GM10248 (cell line): ENCODE measurements at regions not wholly inside any gene's neighbourhood (a gene's known extent, or its start where the extent isn't known, plus 50 kb on each side); places are given as distances from the start of the nearest gene placed in this dataset.
"Not testable (repeated sequence)": the region's sequence is repeated elsewhere in the genome, so short reads cannot be mapped to it uniquely, and the experiment has no call there.

ENCODE experiments used
- CTCF ChIA-PET: fragments of 300-600 bp; sonication (Branson Sonifier 250); formaldehyde crosslinking; extraction: SDS; loops from one replicate; lab custom pipeline; 2021; ENCODE audit warnings: antibody characterized with exemption; lab: Yijun Ruan, JAX
- POLR2A ChIA-PET: fragments of 350-650 bp; sonication (Branson Sonifier 250); formaldehyde crosslinking; extraction: SDS; loops from one replicate; lab custom pipeline; 2020; ENCODE audit warnings: antibody characterized with exemption; lab: Yijun Ruan, JAX
- DNase-seq: peaks from one replicate; pipeline ENCODE4 v3.0.0; 2012; ENCODE audit errors: extremely low spot score
- TF ChIP-seq, protein P1 (sequence below): IDR thresholded peaks from 2 replicates; pipeline ENCODE4 v1.5.1; 2012; ENCODE audit warnings: mild to moderate bottlenecking, low read depth; ENCODE audit errors: extremely low read depth, missing control alignments, control extremely low read depth

DNA sequence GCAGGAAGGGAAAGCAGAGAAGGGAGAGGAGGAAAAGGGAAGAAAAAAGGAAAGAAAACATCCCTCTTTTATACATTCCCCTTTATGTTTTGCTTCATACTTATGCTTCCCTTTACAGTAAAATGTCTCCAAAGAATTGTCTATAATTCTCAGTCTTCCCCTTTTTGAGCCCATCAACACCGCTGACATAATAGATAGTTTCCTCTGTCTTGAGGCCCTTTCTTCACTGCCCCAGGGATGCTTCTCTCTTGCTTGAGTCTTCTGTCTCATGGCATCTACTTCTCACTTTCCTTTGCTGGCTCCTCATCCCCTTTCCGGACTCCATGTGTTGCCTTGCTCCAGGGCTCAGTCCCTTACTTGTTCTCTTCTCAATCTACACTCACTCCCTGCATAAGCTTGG, 99.7 kb upstream of the DAZL start:
- ChIA-PET CTCF (interaction anchor here (1.0 kb wide), 1 partner anchor 33 kb away, joined by 4 read pairs; no protein-coding TSS in a partner anchor), POLR2A (no interaction called here)
- TF ChIP-seq, protein P1, sequence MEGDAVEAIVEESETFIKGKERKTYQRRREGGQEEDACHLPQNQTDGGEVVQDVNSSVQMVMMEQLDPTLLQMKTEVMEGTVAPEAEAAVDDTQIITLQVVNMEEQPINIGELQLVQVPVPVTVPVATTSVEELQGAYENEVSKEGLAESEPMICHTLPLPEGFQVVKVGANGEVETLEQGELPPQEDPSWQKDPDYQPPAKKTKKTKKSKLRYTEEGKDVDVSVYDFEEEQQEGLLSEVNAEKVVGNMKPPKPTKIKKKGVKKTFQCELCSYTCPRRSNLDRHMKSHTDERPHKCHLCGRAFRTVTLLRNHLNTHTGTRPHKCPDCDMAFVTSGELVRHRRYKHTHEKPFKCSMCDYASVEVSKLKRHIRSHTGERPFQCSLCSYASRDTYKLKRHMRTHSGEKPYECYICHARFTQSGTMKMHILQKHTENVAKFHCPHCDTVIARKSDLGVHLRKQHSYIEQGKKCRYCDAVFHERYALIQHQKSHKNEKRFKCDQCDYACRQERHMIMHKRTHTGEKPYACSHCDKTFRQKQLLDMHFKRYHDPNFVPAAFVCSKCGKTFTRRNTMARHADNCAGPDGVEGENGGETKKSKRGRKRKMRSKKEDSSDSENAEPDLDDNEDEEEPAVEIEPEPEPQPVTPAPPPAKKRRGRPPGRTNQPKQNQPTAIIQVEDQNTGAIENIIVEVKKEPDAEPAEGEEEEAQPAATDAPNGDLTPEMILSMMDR, result no peak
- no peak for DNase-seq

DNA sequence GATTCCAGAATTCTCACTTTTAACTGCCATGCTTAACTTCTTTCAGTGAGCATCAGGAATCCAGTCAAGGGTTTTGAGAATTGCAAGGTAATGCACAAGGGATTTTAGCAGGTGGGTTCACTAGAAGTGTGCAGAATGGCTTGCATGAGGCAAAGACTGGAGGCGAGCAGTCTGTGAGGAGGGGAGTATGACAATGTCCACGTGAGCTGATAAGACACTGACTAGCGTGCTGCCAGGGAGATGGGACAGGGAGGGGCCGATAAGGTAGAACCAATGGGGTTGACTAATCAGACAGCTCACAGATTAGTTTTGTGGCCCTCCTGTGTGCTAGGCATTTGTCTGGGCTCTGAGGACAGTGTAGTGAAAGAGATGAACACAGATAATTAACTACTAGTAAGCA, 102.0 kb upstream of the DAZL start:
- CTCF ChIA-PET, result interaction anchor here (1.3 kb wide), 1 partner anchor 17 kb away, joined by 3 read pairs; no protein-coding TSS in a partner anchor
- DNase-seq, result no peak
- TF ChIP-seq, protein P1, result no peak
- POLR2A ChIA-PET, result no interaction called here

DNA sequence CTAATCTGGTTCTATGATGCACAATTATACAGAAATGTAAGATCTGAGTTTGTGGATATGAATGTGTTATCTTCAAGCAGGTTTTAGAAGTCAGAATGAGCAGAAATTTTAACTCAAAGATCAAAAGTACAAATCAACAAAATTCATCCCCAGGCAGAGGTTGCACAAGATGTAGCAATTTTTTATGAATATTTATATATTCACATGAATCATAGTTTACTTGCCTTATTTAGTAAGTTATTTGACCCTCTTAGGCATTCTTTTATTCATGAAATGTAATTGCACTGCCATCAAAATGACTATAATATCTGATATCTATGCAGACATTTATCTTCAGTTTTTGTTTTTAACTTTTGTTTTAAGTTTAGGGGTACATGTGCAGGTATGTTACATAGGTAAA, 103.1 kb upstream of the DAZL start:
- TF ChIP-seq, protein P1, result no peak
- ChIA-PET CTCF (no interaction called here), POLR2A (no interaction called here)
- no peak for DNase-seq

DNA sequence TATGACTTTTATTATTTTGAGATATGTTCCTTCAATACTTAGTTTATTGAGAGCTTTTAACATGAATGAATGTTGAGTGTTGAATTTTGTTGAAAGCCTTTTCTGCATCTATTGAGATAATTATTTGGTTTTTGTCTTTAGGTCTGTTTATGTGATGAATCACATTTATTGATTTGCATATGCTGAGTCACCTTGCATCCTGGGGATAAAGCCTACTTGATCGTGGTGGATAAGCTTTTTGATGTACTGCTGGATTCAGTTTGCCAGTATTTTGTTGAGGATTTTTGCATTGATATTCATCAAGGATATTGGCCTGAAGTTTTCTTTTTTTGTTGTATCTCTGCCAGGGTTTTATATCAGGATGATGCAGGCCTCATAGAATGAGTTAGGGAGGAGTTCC, 106.5 kb upstream of the DAZL start:
- POLR2A ChIA-PET, DNase-seq: not testable (repeated sequence)
- CTCF ChIA-PET, result interaction anchor here (0.8 to 1.1 kb wide), 2 partner anchors 57 to 703 kb away, joined by 3 read pairs; no protein-coding TSS in a partner anchor

DNA sequence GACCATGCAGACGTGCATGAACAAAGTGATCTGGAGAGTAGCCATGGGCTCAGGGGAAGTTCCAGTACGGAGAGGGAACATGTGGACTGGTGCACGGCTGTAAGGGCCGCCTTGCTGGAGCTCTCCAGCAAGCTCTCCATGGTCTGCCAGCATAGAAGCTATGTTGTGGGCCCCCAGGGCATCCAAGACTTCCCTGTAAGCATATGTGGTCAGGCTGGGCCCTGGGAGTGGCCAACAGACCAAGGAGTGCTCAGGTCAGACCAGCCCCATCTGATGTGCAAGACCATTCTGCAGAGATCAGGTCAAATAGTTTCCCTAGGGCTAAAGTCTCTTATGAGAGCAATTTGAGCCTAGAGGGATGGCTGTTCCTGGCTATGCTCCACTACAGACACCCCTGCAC, 110.1 kb upstream of the DAZL start:
- ChIA-PET POLR2A (no interaction called here), CTCF (no interaction called here)
- TF ChIP-seq, protein P1, result no peak
- no peak for DNase-seq

DNA sequence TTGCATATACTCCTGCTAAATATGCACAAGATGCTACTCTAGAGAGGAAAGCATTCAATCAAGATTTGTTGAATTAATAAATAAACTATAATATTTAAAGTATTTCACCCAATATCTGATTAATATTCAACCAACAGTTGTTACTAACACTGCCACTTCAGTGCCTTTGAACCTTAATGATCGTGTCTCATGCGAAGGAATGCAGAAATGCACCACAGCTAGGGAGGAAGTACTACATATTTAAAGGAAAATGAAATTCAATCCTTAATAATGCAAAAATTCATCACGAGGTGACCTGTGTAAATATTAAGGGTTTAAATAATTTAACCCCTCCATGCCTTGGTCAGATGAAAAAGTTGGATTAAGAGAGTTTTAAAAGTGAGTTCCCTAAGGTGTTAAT, 114.2 kb upstream of the DAZL start:
- CTCF ChIA-PET, result no interaction called here
- TF ChIP-seq, protein P1, result no peak
- POLR2A ChIA-PET, result no interaction called here
- no peak for DNase-seq

DNA sequence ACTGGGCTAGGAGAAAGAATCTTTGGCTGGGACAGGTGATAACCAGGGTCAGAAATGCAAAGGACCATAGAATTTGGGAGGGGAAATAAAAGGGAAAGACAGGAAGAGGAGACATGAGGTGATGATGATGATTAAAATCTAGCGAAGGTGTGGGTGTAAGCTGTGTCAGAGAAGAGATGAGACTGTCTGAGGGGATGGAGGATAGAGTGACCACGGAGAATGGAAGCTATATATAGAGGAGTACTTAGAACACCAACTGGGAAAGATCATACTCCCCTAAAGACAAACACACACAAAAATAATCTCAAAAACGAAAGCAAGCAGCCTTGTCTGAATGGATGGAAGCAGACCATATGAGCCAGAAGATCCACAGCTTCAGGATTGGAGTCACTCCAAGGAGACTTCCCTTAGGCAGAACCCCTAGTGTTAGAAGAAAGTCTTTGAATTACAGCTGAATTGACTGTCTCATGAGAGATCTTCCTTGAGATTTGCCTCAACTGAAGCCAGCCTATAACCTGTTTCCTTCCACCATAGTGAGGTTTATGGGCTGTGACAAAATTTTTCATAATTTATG, 115.2 kb upstream of the DAZL start:
- CTCF ChIA-PET, result interaction anchor here (1.1 kb wide), 1 partner anchor 17 kb away, joined by 3 read pairs; no protein-coding TSS in a partner anchor
- DNase-seq, result no peak
- TF ChIP-seq, protein P1, result no peak
- POLR2A ChIA-PET, result no interaction called here
